A172 (cell line): ENCODE measurements at regions not wholly inside any gene's neighbourhood (a gene's known extent, or its start where the extent isn't known, plus 50 kb on each side); places are given as distances from the start of the nearest gene placed in this dataset.
A peak's percentile ranks its signal among the peaks of the same experiment; 100 is the strongest.

Source experiments
- DNase-seq: peaks from one replicate; pipeline ENCODE4 v3.0.0-alpha.2; 2015; ENCODE audit warnings: low spot score

- DNase-seq, result peak; percentile 31
Measured at GRCh38 chr2:56801770-56802169, 618.0 kb downstream of the CCDC85A start.

- DNase-seq, result no peak
Measured at GRCh38 chr2:56803596-56803995, 619.8 kb downstream of the CCDC85A start.

- DNase-seq, result no peak
Measured at GRCh38 chr2:56806924-56807323, 623.1 kb downstream of the CCDC85A start.

DNA sequence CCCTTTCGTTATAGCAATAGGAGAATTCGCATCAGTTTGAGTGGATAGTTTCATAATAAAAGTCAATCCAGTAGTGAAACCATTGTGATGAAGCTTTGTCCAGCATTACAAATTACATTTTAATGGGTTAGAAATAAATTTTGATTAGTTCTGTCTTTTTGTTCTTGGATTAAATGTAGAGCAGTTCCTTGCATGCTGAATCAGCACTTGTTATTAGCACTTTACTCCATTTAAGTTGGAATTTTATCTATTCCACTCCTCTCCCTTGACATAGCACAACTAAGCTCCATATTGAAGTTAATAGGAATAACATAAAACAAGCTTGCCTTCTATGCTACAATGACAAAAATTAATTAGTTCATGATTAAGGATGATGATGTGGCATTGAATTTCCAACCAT lies 624.1 kb downstream of the CCDC85A start:
- no peak for DNase-seq

- no peak for DNase-seq
Measured at GRCh38 chr2:56811401-56811800, 627.6 kb downstream of the CCDC85A start.

GRCh38 chr2:56812432-56812831 lies 628.6 kb downstream of the CCDC85A start:
- DNase-seq, result no peak

GRCh38 chr2:56813490-56813889 lies 629.7 kb downstream of the CCDC85A start:
- DNase-seq, result no peak

GRCh38 chr2:56816666-56817065 lies 632.9 kb downstream of the CCDC85A start:
- no peak for DNase-seq

- no peak for DNase-seq
Measured at GRCh38 chr2:56831780-56832179, 648.0 kb downstream of the CCDC85A start.

DNA sequence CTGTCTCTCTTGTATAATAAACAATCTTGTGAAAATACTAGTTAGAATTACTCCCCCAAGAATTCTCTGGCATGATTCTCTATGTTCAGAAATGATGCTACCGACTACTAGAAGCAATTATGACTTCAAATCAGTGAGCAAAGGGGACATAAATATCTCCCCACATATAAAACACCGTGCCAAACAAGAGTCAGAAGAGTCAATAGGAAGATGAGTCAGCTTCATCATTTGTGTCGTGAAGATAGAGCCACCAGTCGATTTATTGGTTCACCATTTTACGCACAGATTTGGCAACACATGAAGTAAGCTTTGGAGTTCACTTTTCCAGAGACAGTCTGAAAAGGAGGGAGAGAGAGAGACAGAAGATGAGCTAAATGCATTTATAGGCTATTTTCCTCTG lies 650.9 kb downstream of the CCDC85A start:
- DNase-seq, result no peak

- DNase-seq, result peak; percentile 2
Measured at GRCh38 chr2:56840009-56840408, 656.2 kb downstream of the CCDC85A start.

DNA sequence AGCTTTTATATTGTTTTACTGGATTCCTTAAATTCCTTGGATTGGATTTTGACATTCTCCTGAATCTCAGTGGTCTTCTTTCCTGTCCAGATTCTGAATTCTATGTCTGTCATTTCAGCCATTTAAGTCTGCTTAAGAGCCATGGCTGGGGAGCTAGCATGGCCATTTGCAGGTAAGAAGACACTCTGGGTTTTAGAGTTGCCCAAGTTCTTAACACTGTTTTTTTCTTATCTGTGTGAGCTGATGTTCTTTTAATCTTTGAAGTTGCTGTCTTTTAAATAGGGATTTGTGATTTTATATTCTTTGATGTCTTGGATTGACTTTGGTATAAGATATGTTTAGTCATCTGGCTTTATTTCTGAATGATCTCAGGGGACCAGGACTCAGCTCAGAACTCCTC lies 677.2 kb downstream of the CCDC85A start:
- DNase-seq, result no peak

DNA sequence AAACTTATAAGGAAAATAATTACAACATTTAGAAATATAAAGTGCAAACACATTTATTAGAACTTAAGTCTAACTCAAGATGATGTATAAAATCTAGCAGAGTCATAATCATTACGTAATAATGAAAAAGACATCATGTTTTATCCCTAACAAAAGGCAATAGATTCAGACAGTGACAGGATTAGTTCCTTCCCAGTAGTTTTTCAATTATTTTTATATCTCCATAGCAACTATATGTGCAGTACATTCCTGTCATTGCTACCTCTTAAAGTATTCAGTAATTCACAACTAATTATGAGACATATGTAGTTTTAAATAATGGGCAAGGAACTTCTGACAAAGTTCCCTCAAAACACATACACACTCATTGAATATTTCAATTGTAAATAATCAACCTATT lies 687.9 kb downstream of the CCDC85A start:
- DNase-seq, result no peak

- DNase-seq, result no peak
Measured at GRCh38 chr2:56874717-56875116, 690.9 kb downstream of the CCDC85A start.

DNA sequence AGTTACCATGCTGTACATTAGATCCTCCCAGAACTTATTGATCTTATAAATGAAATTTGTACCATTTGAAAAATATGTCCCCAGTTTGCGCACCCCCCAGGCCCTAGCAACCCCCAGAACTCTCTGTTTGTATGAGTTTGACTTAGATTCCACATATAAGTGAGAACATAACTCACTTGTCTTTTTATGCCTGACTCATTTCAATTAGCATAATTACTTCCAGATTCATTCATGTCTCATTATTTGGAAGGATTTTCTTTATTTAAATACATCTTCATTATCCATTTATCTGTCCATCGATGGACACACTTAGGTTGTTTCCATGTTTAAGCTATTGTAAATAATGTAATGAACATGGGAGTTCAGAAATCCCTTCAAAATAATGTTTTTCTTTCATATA lies 705.9 kb downstream of the CCDC85A start:
- DNase-seq, result no peak

DNA sequence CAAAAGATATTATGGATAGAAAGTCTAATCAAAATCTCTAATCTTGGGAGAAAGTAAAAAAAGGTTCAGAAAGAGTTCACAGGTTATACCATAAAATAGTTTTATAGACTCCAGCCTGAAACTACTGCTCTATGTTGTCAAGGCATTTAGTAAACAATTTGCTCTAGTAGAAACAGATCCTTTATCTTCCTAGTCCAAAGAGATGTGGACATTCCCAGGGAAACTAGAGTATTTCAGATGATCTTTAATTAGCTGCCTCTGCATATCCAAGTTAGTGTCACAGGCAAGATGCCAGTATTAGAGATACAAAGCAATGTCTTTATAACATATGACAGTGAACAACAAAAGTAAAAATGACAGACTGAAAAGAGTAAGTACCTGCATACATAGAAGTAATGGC lies 708.6 kb downstream of the CCDC85A start:
- DNase-seq, result no peak

DNA sequence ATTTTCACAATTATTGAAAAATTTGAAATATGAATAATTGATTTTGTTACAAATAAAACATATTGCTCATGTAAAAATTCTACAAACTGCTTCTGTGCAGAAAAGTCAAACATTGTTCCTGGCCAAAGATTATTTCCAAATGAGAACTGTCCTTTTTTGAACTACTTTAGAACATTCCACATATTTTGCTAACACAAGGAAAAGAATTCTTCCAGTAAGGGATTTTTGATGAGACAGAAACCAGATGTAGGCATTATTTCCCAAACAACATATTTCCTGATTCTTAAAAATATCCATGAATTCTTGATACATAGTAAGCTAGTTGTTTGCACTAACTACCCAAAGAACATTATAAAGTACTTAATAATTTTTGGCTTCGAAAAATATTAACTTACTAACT lies 715.2 kb downstream of the CCDC85A start:
- no peak for DNase-seq

DNA sequence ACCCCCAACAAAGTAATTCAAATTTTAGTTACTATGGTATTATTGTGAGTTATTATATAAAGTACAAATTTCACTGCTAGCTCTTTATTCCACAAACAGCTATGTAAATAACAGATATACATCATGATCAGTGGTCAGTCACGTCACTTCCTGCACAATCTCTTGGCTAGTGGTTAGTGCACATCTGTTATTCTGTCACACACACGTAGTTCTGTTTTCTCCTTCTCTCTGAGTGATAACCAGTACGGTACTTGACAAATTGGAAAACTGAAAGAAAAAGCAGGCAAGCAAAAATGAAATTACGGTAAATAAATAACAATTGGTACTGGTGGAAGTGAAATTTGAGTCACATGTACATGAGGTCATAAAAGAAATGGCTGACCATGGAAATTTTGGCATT lies 728.7 kb downstream of the CCDC85A start:
- DNase-seq, result no peak

- no peak for DNase-seq
Measured at GRCh38 chr2:56918790-56919189, 735.0 kb downstream of the CCDC85A start.

DNA sequence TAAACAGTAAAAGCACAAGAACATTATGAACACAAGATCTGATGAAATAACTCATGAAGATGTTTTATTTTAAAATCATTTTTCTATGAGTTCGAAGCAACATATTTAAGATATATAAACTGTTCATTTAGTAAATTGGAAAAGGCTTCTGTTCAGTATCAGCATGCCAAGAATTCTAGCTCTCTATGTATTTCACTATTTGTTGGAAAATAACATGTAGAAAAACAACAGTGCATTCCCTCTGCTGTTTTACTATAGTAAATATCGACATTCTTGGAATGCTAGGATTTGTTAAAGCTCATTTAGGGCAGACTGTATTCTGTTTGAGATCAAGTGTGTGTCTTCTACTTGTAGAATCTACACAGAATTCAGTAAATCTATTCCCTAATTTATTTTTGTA lies 750.2 kb downstream of the CCDC85A start:
- DNase-seq, result no peak

- no peak for DNase-seq
Measured at GRCh38 chr2:56934866-56935265, 751.1 kb downstream of the CCDC85A start.

- DNase-seq, result no peak
Measured at GRCh38 chr2:56940054-56940453, 756.3 kb downstream of the CCDC85A start.

DNA sequence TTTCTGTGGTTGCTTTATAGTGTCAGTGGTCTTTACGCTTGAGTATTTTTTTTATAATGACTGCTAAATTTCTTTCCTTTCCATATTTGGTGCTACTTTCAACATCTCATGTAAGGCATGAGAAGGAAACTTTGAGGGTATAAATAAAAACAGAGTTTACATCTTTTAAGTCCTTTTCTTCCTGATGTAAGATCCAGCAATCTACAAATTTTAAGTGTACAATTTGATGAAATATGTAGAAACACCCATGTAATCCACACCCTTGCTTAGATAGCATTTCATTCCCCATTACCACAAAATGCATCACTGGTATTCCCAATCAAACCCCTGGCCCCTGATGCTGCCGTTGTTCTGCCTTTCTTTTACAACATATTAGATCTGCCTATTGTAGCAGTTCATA lies 769.1 kb downstream of the CCDC85A start:
- DNase-seq, result no peak

GRCh38 chr2:56960581-56960980 lies 776.8 kb downstream of the CCDC85A start:
- no peak for DNase-seq

DNA sequence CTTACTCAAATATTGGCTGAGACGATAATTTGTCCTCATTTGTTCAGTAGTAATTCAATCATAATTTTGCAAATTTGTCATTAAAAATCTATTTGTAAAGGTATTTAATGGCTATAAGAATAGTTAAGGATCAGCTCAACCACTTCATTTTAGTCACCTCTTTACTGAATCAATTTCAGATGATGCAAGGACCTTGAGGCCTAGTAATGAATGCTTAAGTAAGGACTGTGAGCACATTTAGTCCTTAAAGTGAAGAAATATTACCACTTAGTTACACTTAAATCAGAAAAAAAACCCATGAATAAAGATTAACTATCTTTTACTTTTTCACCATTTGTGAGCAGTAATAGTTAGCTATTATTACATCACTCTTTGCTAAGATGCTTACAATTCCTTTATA lies 778.9 kb downstream of the CCDC85A start:
- no peak for DNase-seq
